Endodermal cell (in vitro differentiated cells): ENCODE measurements at regions not wholly inside any gene's neighbourhood (a gene's known extent, or its start where the extent isn't known, plus 50 kb on each side); places are given as distances from the start of the nearest gene placed in this dataset.

Source experiments
- DNase-seq: peaks from one replicate; pipeline ENCODE4 v3.0.0-alpha.2; 2017
- H3K27ac ChIP-seq: 2 replicates; pipeline ENCODE4 v1.5.1; 2013; ENCODE audit warnings: mild to moderate bottlenecking, low read depth, low read length, moderate library complexity
- H3K27me3 ChIP-seq: 2 replicates; pipeline ENCODE4 v1.6.1; 2013; ENCODE audit warnings: mild to moderate bottlenecking, low read length, moderate library complexity; ENCODE audit not compliant: insufficient read depth, control insufficient read depth, poor library complexity, severe bottlenecking
- H3K36me3 ChIP-seq: 2 replicates; pipeline ENCODE4 v1.7.0; 2013; ENCODE audit warnings: mild to moderate bottlenecking, low read length, moderate library complexity; ENCODE audit not compliant: control insufficient read depth, insufficient read depth
- H3K4me1 ChIP-seq: one replicate; pipeline ENCODE4 v1.7.0; 2013; ENCODE audit warnings: low read length; ENCODE audit not compliant: control insufficient read depth, insufficient read depth
- H3K4me3 ChIP-seq: 2 replicates; pipeline ENCODE4 v1.5.1; 2013; ENCODE audit warnings: mild to moderate bottlenecking, low read length, moderate library complexity
- H3K9ac ChIP-seq: 2 replicates; pipeline ENCODE4 v1.6.1; 2013; ENCODE audit warnings: mild to moderate bottlenecking, low read length, moderate library complexity; ENCODE audit not compliant: poor library complexity, severe bottlenecking; ENCODE audit errors: extremely low read depth
- H3K9me3 ChIP-seq: 2 replicates; pipeline ENCODE4 v1.6.1; 2013; ENCODE audit warnings: mild to moderate bottlenecking, low read length, moderate library complexity; ENCODE audit not compliant: control insufficient read depth
- H3K27ac Mint-ChIP-seq: 2 replicates; pipeline ENCODE4 v1.8.0; 2020; ENCODE audit warnings: mixed read lengths
- H3K27me3 Mint-ChIP-seq: 2 replicates; pipeline ENCODE4 v1.8.0; 2021; ENCODE audit warnings: mild to moderate bottlenecking, mixed read lengths; ENCODE audit not compliant: insufficient read depth
- H3K36me3 Mint-ChIP-seq: 2 replicates; pipeline ENCODE4 v1.8.0; 2020; ENCODE audit warnings: low read depth, mixed read lengths
- H3K4me1 Mint-ChIP-seq: 2 replicates; pipeline ENCODE4 v1.8.0; 2020; ENCODE audit warnings: mixed read lengths
- H3K4me3 Mint-ChIP-seq: 2 replicates; pipeline ENCODE4 v1.8.0; 2020; ENCODE audit warnings: mild to moderate bottlenecking, moderate library complexity, mixed read lengths
- H3K9me3 Mint-ChIP-seq: 2 replicates; pipeline ENCODE4 v1.8.0; 2020; ENCODE audit warnings: mild to moderate bottlenecking, mixed read lengths
- CTCF ChIP-seq: fragments of 200-600 bp; sonication (generic); conservative IDR thresholded peaks from 2 replicates; pipeline ENCODE4 v1.5.0; 2021; ENCODE audit warnings: antibody characterized with exemption, mild to moderate bottlenecking
- WGBS, 2 experiments: methylation state at CpG; one replicate each; pipeline versions ENCODE4 v1.1.5 to v1.1.7; 2013; ENCODE audit warnings: missing lambda C conversion rate in 2 of 2, mixed read lengths in 1 of 2; ENCODE audit not compliant: insufficient coverage in 1 of 2, insufficient read length in 1 of 2; 5-methylcytosine and 5-hydroxymethylcytosine counted together

- no peak overlapping the region for H3K4me3 ChIP-seq
- no peak overlapping the region for H3K27ac Mint-ChIP-seq
- no peaks in the 10 kb centered on the region for H3K9me3 ChIP-seq
- DNase-seq: no peak
- no peak overlapping the region for H3K4me3 Mint-ChIP-seq
- H3K9ac ChIP-seq: no peak overlapping the region
- TF ChIP-seq CTCF: no peak
- H3K27ac ChIP-seq: peak overlapping the region; percentile 47
- H3K9me3 Mint-ChIP-seq: no peaks in the 10 kb centered on the region
- WGBS, 2 experiments: 90 to 98% methylated on average over 5 to 8 of the region's 8 CpGs
- no peaks in the 10 kb centered on the region for H3K36me3 Mint-ChIP-seq
- H3K36me3 ChIP-seq: no peaks in the 10 kb centered on the region
- H3K27me3 ChIP-seq: no peaks in the 10 kb centered on the region
- H3K4me1 Mint-ChIP-seq: peaks cover 3% of the 10 kb centered on the region
- H3K27me3 Mint-ChIP-seq: no peaks in the 10 kb centered on the region
- no peaks in the 10 kb centered on the region for H3K4me1 ChIP-seq
Observed at GRCh38 chr12:66896797-66897196, 217.9 kb upstream of the GRIP1 start.

GRCh38 chr12:66898700-66899469 is 220.0 kb upstream of the GRIP1 start:
- Mint-ChIP-seq H3K27me3 (no peaks in the 10 kb centered on the region), H3K9me3 (no peaks in the 10 kb centered on the region), H3K27ac (no peak overlapping the region), H3K36me3 (no peaks in the 10 kb centered on the region), H3K4me3 (no peak overlapping the region), H3K4me1 (peaks cover 3% of the 10 kb centered on the region)
- H3K27me3 ChIP-seq: no peaks in the 10 kb centered on the region
- 88 to 96% methylated on average over 2 to 3 of the region's 3 CpGs for WGBS, 2 experiments
- H3K36me3 ChIP-seq: no peaks in the 10 kb centered on the region
- no peak for TF ChIP-seq CTCF
- no peaks in the 10 kb centered on the region for H3K4me1 ChIP-seq
- no peak overlapping the region for H3K9ac ChIP-seq
- H3K9me3 ChIP-seq: no peaks in the 10 kb centered on the region
- H3K27ac ChIP-seq: no peak overlapping the region
- no peak for DNase-seq
- H3K4me3 ChIP-seq: no peak overlapping the region

- no peak overlapping the region for H3K9ac ChIP-seq
- H3K27me3 ChIP-seq: no peaks in the 10 kb centered on the region
- Mint-ChIP-seq H3K27ac (no peak overlapping the region), H3K4me3 (no peak overlapping the region), H3K27me3 (no peaks in the 10 kb centered on the region), H3K36me3 (no peaks in the 10 kb centered on the region), H3K9me3 (no peaks in the 10 kb centered on the region), H3K4me1 (peaks cover 3% of the 10 kb centered on the region)
- H3K36me3 ChIP-seq: no peaks in the 10 kb centered on the region
- no peaks in the 10 kb centered on the region for H3K4me1 ChIP-seq
- DNase-seq: no peak
- H3K27ac ChIP-seq: no peak overlapping the region
- TF ChIP-seq CTCF: no peak
- no peak overlapping the region for H3K4me3 ChIP-seq
- H3K9me3 ChIP-seq: no peaks in the 10 kb centered on the region
Observed at GRCh38 chr12:66899588-66899987, 220.7 kb upstream of the GRIP1 start.
